K562 (cell line): ENCODE measurements at regions not wholly inside any gene's neighbourhood (a gene's known extent, or its start where the extent isn't known, plus 50 kb on each side); places are given as distances from the start of the nearest gene placed in this dataset.

Experiments used
- SIX5 ChIP-seq, 2 experiments: IDR thresholded peaks; 2 replicates each; pipeline ENCODE4 v1.6.1; 2011; ENCODE audit warnings: low read length in 2 of 2, borderline replicate concordance in 1 of 2, low read depth in 1 of 2, mild to moderate bottlenecking in 1 of 2, moderate library complexity in 1 of 2; ENCODE audit not compliant: insufficient read depth in 1 of 2
- TF ChIP-seq, protein P1 (sequence below): fragments of 200-600 bp; sonication (generic); IDR thresholded peaks from one replicate; pipeline ENCODE4 v1.6.1; 2012; ENCODE audit warnings: mild to moderate bottlenecking, low read depth, low read length, inconsistent platforms
- TF ChIP-seq, protein P2 (sequence below): fragments of 450-650 bp; IDR thresholded peaks from 2 replicates; pipeline ENCODE4 v1.6.1; 2016; ENCODE audit warnings: mild to moderate bottlenecking
- TF ChIP-seq, protein P3 (sequence below): sonication (generic); formaldehyde crosslinking; IDR thresholded peaks from 2 replicates; pipeline ENCODE4 v1.8.0; 2023; ENCODE audit warnings: mild to moderate bottlenecking, missing genetic modification reagents

DNA sequence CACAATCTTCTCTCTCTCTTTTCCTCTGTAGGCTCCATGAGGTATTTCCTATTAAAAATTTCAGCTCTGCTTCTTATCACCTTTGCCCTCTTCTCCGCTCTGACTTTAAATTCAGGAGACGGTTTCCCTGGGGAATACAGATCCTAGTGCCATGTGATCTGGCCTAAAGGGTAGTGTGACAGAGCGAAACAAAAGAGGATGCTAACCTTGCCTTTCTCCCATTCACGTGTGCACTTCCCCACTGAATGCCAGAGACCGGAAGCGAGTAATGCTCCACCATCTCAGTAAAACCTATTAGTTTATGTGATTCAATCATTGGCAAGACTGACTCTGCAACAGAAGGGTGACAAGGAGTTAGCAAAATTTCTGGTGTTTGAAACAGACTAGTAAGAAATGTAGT is 358.3 kb downstream of the ZNF521 start (continued):
- TF ChIP-seq, protein P1, sequence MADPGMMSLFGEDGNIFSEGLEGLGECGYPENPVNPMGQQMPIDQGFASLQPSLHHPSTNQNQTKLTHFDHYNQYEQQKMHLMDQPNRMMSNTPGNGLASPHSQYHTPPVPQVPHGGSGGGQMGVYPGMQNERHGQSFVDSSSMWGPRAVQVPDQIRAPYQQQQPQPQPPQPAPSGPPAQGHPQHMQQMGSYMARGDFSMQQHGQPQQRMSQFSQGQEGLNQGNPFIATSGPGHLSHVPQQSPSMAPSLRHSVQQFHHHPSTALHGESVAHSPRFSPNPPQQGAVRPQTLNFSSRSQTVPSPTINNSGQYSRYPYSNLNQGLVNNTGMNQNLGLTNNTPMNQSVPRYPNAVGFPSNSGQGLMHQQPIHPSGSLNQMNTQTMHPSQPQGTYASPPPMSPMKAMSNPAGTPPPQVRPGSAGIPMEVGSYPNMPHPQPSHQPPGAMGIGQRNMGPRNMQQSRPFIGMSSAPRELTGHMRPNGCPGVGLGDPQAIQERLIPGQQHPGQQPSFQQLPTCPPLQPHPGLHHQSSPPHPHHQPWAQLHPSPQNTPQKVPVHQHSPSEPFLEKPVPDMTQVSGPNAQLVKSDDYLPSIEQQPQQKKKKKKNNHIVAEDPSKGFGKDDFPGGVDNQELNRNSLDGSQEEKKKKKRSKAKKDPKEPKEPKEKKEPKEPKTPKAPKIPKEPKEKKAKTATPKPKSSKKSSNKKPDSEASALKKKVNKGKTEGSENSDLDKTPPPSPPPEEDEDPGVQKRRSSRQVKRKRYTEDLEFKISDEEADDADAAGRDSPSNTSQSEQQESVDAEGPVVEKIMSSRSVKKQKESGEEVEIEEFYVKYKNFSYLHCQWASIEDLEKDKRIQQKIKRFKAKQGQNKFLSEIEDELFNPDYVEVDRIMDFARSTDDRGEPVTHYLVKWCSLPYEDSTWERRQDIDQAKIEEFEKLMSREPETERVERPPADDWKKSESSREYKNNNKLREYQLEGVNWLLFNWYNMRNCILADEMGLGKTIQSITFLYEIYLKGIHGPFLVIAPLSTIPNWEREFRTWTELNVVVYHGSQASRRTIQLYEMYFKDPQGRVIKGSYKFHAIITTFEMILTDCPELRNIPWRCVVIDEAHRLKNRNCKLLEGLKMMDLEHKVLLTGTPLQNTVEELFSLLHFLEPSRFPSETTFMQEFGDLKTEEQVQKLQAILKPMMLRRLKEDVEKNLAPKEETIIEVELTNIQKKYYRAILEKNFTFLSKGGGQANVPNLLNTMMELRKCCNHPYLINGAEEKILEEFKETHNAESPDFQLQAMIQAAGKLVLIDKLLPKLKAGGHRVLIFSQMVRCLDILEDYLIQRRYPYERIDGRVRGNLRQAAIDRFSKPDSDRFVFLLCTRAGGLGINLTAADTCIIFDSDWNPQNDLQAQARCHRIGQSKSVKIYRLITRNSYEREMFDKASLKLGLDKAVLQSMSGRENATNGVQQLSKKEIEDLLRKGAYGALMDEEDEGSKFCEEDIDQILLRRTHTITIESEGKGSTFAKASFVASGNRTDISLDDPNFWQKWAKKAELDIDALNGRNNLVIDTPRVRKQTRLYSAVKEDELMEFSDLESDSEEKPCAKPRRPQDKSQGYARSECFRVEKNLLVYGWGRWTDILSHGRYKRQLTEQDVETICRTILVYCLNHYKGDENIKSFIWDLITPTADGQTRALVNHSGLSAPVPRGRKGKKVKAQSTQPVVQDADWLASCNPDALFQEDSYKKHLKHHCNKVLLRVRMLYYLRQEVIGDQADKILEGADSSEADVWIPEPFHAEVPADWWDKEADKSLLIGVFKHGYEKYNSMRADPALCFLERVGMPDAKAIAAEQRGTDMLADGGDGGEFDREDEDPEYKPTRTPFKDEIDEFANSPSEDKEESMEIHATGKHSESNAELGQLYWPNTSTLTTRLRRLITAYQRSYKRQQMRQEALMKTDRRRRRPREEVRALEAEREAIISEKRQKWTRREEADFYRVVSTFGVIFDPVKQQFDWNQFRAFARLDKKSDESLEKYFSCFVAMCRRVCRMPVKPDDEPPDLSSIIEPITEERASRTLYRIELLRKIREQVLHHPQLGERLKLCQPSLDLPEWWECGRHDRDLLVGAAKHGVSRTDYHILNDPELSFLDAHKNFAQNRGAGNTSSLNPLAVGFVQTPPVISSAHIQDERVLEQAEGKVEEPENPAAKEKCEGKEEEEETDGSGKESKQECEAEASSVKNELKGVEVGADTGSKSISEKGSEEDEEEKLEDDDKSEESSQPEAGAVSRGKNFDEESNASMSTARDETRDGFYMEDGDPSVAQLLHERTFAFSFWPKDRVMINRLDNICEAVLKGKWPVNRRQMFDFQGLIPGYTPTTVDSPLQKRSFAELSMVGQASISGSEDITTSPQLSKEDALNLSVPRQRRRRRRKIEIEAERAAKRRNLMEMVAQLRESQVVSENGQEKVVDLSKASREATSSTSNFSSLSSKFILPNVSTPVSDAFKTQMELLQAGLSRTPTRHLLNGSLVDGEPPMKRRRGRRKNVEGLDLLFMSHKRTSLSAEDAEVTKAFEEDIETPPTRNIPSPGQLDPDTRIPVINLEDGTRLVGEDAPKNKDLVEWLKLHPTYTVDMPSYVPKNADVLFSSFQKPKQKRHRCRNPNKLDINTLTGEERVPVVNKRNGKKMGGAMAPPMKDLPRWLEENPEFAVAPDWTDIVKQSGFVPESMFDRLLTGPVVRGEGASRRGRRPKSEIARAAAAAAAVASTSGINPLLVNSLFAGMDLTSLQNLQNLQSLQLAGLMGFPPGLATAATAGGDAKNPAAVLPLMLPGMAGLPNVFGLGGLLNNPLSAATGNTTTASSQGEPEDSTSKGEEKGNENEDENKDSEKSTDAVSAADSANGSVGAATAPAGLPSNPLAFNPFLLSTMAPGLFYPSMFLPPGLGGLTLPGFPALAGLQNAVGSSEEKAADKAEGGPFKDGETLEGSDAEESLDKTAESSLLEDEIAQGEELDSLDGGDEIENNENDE = no peak
- no peak for TF ChIP-seq SIX5 (IDR thresholded peaks at IDR 0.05; ENCODE audit: borderline replicate concordance in 1 of 2, insufficient read depth in 1 of 2, low read depth in 1 of 2, low read length in 2 of 2)
- TF ChIP-seq, protein P2, sequence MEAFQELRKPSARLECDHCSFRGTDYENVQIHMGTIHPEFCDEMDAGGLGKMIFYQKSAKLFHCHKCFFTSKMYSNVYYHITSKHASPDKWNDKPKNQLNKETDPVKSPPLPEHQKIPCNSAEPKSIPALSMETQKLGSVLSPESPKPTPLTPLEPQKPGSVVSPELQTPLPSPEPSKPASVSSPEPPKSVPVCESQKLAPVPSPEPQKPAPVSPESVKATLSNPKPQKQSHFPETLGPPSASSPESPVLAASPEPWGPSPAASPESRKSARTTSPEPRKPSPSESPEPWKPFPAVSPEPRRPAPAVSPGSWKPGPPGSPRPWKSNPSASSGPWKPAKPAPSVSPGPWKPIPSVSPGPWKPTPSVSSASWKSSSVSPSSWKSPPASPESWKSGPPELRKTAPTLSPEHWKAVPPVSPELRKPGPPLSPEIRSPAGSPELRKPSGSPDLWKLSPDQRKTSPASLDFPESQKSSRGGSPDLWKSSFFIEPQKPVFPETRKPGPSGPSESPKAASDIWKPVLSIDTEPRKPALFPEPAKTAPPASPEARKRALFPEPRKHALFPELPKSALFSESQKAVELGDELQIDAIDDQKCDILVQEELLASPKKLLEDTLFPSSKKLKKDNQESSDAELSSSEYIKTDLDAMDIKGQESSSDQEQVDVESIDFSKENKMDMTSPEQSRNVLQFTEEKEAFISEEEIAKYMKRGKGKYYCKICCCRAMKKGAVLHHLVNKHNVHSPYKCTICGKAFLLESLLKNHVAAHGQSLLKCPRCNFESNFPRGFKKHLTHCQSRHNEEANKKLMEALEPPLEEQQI = no peak
- TF ChIP-seq, protein P3, sequence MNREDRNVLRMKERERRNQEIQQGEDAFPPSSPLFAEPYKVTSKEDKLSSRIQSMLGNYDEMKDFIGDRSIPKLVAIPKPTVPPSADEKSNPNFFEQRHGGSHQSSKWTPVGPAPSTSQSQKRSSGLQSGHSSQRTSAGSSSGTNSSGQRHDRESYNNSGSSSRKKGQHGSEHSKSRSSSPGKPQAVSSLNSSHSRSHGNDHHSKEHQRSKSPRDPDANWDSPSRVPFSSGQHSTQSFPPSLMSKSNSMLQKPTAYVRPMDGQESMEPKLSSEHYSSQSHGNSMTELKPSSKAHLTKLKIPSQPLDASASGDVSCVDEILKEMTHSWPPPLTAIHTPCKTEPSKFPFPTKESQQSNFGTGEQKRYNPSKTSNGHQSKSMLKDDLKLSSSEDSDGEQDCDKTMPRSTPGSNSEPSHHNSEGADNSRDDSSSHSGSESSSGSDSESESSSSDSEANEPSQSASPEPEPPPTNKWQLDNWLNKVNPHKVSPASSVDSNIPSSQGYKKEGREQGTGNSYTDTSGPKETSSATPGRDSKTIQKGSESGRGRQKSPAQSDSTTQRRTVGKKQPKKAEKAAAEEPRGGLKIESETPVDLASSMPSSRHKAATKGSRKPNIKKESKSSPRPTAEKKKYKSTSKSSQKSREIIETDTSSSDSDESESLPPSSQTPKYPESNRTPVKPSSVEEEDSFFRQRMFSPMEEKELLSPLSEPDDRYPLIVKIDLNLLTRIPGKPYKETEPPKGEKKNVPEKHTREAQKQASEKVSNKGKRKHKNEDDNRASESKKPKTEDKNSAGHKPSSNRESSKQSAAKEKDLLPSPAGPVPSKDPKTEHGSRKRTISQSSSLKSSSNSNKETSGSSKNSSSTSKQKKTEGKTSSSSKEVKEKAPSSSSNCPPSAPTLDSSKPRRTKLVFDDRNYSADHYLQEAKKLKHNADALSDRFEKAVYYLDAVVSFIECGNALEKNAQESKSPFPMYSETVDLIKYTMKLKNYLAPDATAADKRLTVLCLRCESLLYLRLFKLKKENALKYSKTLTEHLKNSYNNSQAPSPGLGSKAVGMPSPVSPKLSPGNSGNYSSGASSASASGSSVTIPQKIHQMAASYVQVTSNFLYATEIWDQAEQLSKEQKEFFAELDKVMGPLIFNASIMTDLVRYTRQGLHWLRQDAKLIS (CRISPR knock-in tag) = no peak
